ENCODE measurements at regions not wholly inside any gene's neighbourhood (a gene's known extent, or its start where the extent isn't known, plus 50 kb on each side); places are given as distances from the start of the nearest gene placed in this dataset.

- TF ChIP-seq RXRA (IDR thresholded peaks at IDR 0.05) (no peak), SP1 (IDR thresholded peaks at IDR 0.05) (no peak), ZBTB33 (IDR thresholded peaks at IDR 0.05) (no peak), REST (IDR thresholded peaks at IDR 0.05) (no peak), FOXA1 (IDR thresholded peaks at IDR 0.05) (no peak), RAD21 (IDR thresholded peaks at IDR 0.05) (no peak), JUND (IDR thresholded peaks at IDR 0.05) (no peak), NR2F2 (IDR thresholded peaks at IDR 0.05) (no peak), MAX (IDR thresholded peaks at IDR 0.05) (no peak), ATF3 (IDR thresholded peaks at IDR 0.05) (no peak), HNF4G (IDR thresholded peaks at IDR 0.05) (no peak), EGR1 (IDR thresholded peaks at IDR 0.05; ENCODE audit: low read depth in 2 of 2) (no peak), YY1 (IDR thresholded peaks at IDR 0.05) (no peak), TAF1 (conservative IDR thresholded peaks at IDR 0.05) (no peak), FOXA2 (IDR thresholded peaks at IDR 0.05) (no peak), CTCF (IDR thresholded peaks at IDR 0.05; ENCODE audit: low read depth, low read length, missing input control) (no peak), HNF4A (conservative IDR thresholded peaks at IDR 0.05) (no peak), GABPA (IDR thresholded peaks at IDR 0.05 in 1 of 2, conservative IDR thresholded peaks at IDR 0.05 in 1 of 2) (no peak)
- Histone ChIP-seq H3K27ac (ENCODE audit: low read depth in 1 of 2, low read length in 2 of 2) (no peak overlapping the region), H3K36me3 (ENCODE audit: control insufficient read depth in 4 of 4, insufficient read depth in 3 of 4, low read depth in 1 of 4, low read length in 3 of 4) (no peaks in the 10 kb centered on the region), H3K9me3 (ENCODE audit: control insufficient read depth in 4 of 4, low read length in 3 of 4) (no peaks in the 10 kb centered on the region), H3K27me3 (ENCODE audit: control insufficient read depth in 4 of 4, insufficient read depth in 4 of 4, low read length in 3 of 4) (no peaks in the 10 kb centered on the region), H3K4me1 (ENCODE audit: control insufficient read depth in 4 of 4, insufficient read depth in 4 of 4, low read length in 3 of 4) (no peaks in the 10 kb centered on the region), H3K9ac (ENCODE audit: low read depth in 1 of 2, low read length in 2 of 2) (no peak overlapping the region), H3K4me3 (ENCODE audit: low read depth in 1 of 3, low read length in 3 of 3) (no peak overlapping the region)
- WGBS, result 77% methylated on average over 4 of the region's 4 CpGs
- no peak for DNase-seq (ENCODE audit: low spot score)
Observed at GRCh38 chr13:47049276-47049989, 152.6 kb upstream of the HTR2A start.
